Adrenal gland (tissue), 5 donors: ENCODE measurements at regions not wholly inside any gene's neighbourhood (a gene's known extent, or its start where the extent isn't known, plus 50 kb on each side); places are given as distances from the start of the nearest gene placed in this dataset.

ENCODE experiments used
- POLR2A ChIP-seq, 2 donors: fragments of 450-650 bp; IDR thresholded peaks; one replicate each; pipeline ENCODE4 v1.6.1; 2017; ENCODE audit warnings: antibody characterized with exemption in 2 of 2, mild to moderate bottlenecking in 2 of 2, moderate library complexity in 1 of 2
- TF ChIP-seq, protein P1 (sequence below), 6 experiments: fragments of 450-650 bp in 4 of 6; fragments of 200-600 bp in 2 of 6; sonication (generic) in 1 of 6; IDR thresholded peaks; 1 replicate in 5 of 6; 2 replicates in 1 of 6; pipeline versions ENCODE4 v1.5.1 to v1.8.0; 2016 to 2021; ENCODE audit warnings: antibody characterized with exemption in 6 of 6, mild to moderate bottlenecking in 2 of 6, moderate library complexity in 1 of 6
- donor health status: DM: no; HTN: no; CAD: no.

DNA sequence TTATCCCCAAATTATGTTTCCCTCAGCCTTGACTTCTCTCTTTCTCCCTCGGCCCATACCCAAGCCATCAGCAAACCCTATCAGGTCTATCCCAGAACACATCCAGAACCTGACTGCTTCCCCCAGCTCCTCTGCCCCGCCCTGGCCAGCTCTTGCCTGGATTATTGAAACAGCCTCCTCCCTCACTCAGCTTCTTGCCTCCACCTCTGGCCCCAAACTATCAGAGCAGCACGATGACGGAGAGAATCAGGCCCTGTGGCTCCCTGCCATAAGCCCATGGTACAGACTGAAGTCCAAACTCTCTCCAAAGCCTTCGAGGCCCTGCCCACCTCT, 105.3 kb upstream of the LINGO1 start:
- TF ChIP-seq, protein P1, sequence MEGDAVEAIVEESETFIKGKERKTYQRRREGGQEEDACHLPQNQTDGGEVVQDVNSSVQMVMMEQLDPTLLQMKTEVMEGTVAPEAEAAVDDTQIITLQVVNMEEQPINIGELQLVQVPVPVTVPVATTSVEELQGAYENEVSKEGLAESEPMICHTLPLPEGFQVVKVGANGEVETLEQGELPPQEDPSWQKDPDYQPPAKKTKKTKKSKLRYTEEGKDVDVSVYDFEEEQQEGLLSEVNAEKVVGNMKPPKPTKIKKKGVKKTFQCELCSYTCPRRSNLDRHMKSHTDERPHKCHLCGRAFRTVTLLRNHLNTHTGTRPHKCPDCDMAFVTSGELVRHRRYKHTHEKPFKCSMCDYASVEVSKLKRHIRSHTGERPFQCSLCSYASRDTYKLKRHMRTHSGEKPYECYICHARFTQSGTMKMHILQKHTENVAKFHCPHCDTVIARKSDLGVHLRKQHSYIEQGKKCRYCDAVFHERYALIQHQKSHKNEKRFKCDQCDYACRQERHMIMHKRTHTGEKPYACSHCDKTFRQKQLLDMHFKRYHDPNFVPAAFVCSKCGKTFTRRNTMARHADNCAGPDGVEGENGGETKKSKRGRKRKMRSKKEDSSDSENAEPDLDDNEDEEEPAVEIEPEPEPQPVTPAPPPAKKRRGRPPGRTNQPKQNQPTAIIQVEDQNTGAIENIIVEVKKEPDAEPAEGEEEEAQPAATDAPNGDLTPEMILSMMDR (IDR thresholded peaks at IDR 0.05) = no peak
- TF ChIP-seq POLR2A (IDR thresholded peaks at IDR 0.05) = no peak
